Karpas-422 (cell line): ENCODE measurements at regions not wholly inside any gene's neighbourhood (a gene's known extent, or its start where the extent isn't known, plus 50 kb on each side); places are given as distances from the start of the nearest gene placed in this dataset.

Experiments used
- DNase-seq: peaks from one replicate; pipeline ENCODE4 v3.0.0-alpha.2; 2015
- H2AFZ ChIP-seq: fragments of 200-600 bp; sonication (generic); 2 replicates; pipeline ENCODE4 v1.6.1; 2014; ENCODE audit warnings: antibody characterized with exemption, low read length, mixed read lengths
- H3K27ac ChIP-seq: fragments of 200-600 bp; sonication (generic); 2 replicates; pipeline ENCODE4 v1.5.1; 2014; ENCODE audit warnings: mild to moderate bottlenecking, low read length, moderate library complexity
- H3K27me3 ChIP-seq: fragments of 200-600 bp; sonication (generic); 2 replicates; pipeline ENCODE4 v1.6.1; 2014; ENCODE audit warnings: low read length, mixed read lengths
- H3K36me3 ChIP-seq: fragments of 200-600 bp; sonication (generic); 2 replicates; pipeline ENCODE4 v1.6.1; 2014; ENCODE audit warnings: low read length, mixed read lengths; ENCODE audit not compliant: insufficient read depth
- H3K4me1 ChIP-seq: fragments of 200-600 bp; sonication (generic); 2 replicates; pipeline ENCODE4 v1.6.1; 2014; ENCODE audit warnings: mild to moderate bottlenecking, low read length, mixed read lengths
- H3K4me2 ChIP-seq: fragments of 200-600 bp; sonication (generic); 2 replicates; pipeline ENCODE4 v1.6.1; 2014; ENCODE audit warnings: low read length, low read depth, mild to moderate bottlenecking; ENCODE audit not compliant: poor library complexity, severe bottlenecking
- H3K4me3 ChIP-seq: fragments of 200-600 bp; sonication (generic); 2 replicates; pipeline ENCODE4 v1.5.1; 2014; ENCODE audit warnings: mild to moderate bottlenecking, antibody characterized with exemption, low read length, mixed read lengths
- H3K79me2 ChIP-seq: fragments of 200-600 bp; sonication (generic); 2 replicates; pipeline ENCODE4 v1.6.1; 2014; ENCODE audit warnings: mild to moderate bottlenecking, low read length, mixed read lengths
- H3K9ac ChIP-seq: fragments of 200-600 bp; sonication (generic); 2 replicates; pipeline ENCODE4 v1.6.0; 2014; ENCODE audit warnings: low read length
- H3K9me2 ChIP-seq: fragments of 200-600 bp; sonication (generic), shearing (Covaris generic); replicated peaks from 2 replicates; pipeline ENCODE4 v1.6.0; 2014; ENCODE audit warnings: mild to moderate bottlenecking, low read length, moderate library complexity; ENCODE audit not compliant: insufficient read depth
- H3K9me3 ChIP-seq: fragments of 300-700, 200-600 bp; sonication (generic); 2 replicates; pipeline ENCODE4 v1.6.1; 2014; ENCODE audit warnings: low read length, mixed read lengths
- H4K20me1 ChIP-seq: fragments of 200-600 bp; sonication (generic); 2 replicates; pipeline ENCODE4 v1.6.1; 2014; ENCODE audit warnings: mild to moderate bottlenecking, antibody characterized with exemption, low read length, low read depth; ENCODE audit not compliant: insufficient read depth

DNA sequence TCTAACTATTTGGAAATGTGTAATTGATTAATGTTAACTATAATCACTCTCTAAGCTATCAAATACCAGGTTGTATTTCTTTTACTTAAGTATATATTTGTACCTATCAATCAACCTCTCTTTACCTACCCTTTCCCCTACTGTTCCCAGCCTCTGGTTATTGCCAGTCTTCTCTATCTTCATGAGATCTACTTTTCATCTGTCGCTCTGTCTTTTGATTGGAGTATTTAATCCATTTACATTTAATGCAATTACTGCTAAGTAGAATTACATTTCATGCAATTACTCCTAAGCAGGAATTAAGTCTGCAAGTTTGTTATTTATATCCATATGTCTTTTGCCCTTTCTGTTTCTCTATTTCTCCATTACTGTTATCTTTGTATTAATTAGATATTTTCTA, 148.1 kb downstream of the MAT2B start:
- Histone ChIP-seq H2AFZ (no peak overlapping the region), H4K20me1 (no peaks in the 10 kb centered on the region), H3K79me2 (no peaks in the 10 kb centered on the region), H3K4me3 (no peak overlapping the region), H3K9me2 (no peaks in the 10 kb centered on the region), H3K36me3 (no peaks in the 10 kb centered on the region), H3K4me2 (no peak overlapping the region), H3K9me3 (no peaks in the 10 kb centered on the region), H3K27me3 (no peaks in the 10 kb centered on the region), H3K9ac (no peak overlapping the region), H3K27ac (no peak overlapping the region), H3K4me1 (no peaks in the 10 kb centered on the region)
- DNase-seq: no peak

DNA sequence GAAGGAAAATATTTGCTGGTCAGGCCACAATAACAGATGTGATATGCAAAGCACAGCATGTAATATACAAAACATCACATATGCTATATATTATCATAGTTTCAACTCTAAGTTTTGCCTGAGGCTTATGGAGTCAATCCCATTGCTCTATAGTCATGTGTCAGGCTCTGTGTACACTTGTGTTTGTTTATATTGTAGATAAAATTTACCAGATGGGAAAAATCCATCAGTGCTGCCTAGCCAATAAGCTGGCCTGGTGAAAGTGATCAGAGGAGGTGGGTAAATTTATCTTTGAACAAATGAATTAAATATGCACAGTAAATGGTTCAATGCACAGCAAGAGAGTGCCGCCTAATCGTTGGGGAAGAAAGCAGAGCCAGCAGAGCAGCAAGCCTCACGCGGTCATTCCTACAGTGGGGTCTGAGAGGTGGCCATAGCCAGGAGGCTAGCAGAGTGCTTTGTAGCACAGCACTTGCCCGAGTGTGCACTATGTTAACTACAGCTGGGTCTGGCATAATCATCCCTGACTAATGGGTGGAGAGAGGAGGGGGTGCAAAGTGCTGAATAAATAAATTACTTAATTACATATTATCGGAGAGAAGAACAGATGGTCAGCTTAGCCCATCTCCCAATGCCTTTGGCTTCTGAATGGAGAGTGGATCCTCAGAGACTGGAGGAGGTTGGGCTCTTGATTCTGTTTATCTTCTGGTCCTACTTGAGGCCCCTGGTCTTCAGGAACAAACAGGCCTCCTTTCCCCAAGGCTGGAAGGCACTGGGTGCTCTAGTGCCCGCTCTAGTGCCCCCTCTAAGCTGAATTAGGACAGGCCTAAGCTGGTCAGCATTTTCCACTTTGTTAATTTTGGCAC, 153.5 kb downstream of the MAT2B start:
- no peaks in the 10 kb centered on the region for H3K27me3 ChIP-seq
- H3K4me3 ChIP-seq: no peak overlapping the region
- no peaks in the 10 kb centered on the region for H4K20me1 ChIP-seq
- no peak overlapping the region for H3K27ac ChIP-seq
- no peak for DNase-seq
- no peaks in the 10 kb centered on the region for H3K79me2 ChIP-seq
- H2AFZ ChIP-seq: no peak overlapping the region
- H3K9me2 ChIP-seq: no peaks in the 10 kb centered on the region
- no peak overlapping the region for H3K9ac ChIP-seq
- no peaks in the 10 kb centered on the region for H3K4me1 ChIP-seq
- no peaks in the 10 kb centered on the region for H3K9me3 ChIP-seq
- no peaks in the 10 kb centered on the region for H3K36me3 ChIP-seq
- no peak overlapping the region for H3K4me2 ChIP-seq

GRCh38 chr5:163659568-163659902, 154.1 kb downstream of the MAT2B start:
- no peaks in the 10 kb centered on the region for H4K20me1 ChIP-seq
- DNase-seq: no peak
- no peak overlapping the region for H2AFZ ChIP-seq
- no peak overlapping the region for H3K9ac ChIP-seq
- H3K4me2 ChIP-seq: no peak overlapping the region
- H3K36me3 ChIP-seq: no peaks in the 10 kb centered on the region
- no peak overlapping the region for H3K4me3 ChIP-seq
- no peaks in the 10 kb centered on the region for H3K27me3 ChIP-seq
- H3K4me1 ChIP-seq: no peaks in the 10 kb centered on the region
- H3K9me2 ChIP-seq: no peaks in the 10 kb centered on the region
- H3K27ac ChIP-seq: no peak overlapping the region
- no peaks in the 10 kb centered on the region for H3K9me3 ChIP-seq
- no peaks in the 10 kb centered on the region for H3K79me2 ChIP-seq

- Histone ChIP-seq H3K4me1 (no peaks in the 10 kb centered on the region), H3K9ac (no peak overlapping the region), H3K79me2 (no peaks in the 10 kb centered on the region), H3K27me3 (no peaks in the 10 kb centered on the region), H3K9me2 (no peaks in the 10 kb centered on the region), H3K9me3 (no peaks in the 10 kb centered on the region), H3K27ac (no peak overlapping the region), H3K36me3 (no peaks in the 10 kb centered on the region), H2AFZ (no peak overlapping the region), H4K20me1 (no peaks in the 10 kb centered on the region), H3K4me2 (no peak overlapping the region), H3K4me3 (no peak overlapping the region)
- DNase-seq: no peak
These were observed 155.1 kb downstream of the MAT2B start for GRCh38 chr5:163660486-163660885.

GRCh38 chr5:163661360-163661759, 155.9 kb downstream of the MAT2B start:
- Histone ChIP-seq H3K27ac (no peak overlapping the region), H4K20me1 (no peaks in the 10 kb centered on the region), H3K4me2 (no peak overlapping the region), H3K9ac (no peak overlapping the region), H3K27me3 (no peaks in the 10 kb centered on the region), H3K9me3 (no peaks in the 10 kb centered on the region), H3K79me2 (no peaks in the 10 kb centered on the region), H3K9me2 (no peaks in the 10 kb centered on the region), H3K4me1 (no peaks in the 10 kb centered on the region), H3K4me3 (no peak overlapping the region), H2AFZ (no peak overlapping the region), H3K36me3 (no peaks in the 10 kb centered on the region)
- DNase-seq: no peak

- Histone ChIP-seq H3K79me2 (no peaks in the 10 kb centered on the region), H3K9me2 (no peaks in the 10 kb centered on the region), H3K36me3 (no peaks in the 10 kb centered on the region), H3K9ac (no peak overlapping the region), H3K27ac (no peak overlapping the region), H3K4me2 (no peak overlapping the region), H3K9me3 (no peaks in the 10 kb centered on the region), H3K4me3 (no peak overlapping the region), H3K27me3 (0 out of 2 replicates have a peak, but pooled peaks cover 2% of the 10 kb centered on the region), H3K4me1 (no peaks in the 10 kb centered on the region), H4K20me1 (no peaks in the 10 kb centered on the region), H2AFZ (no peak overlapping the region)
- DNase-seq: no peak
These were observed 164.6 kb downstream of the MAT2B start for GRCh38 chr5:163670036-163670435.

DNA sequence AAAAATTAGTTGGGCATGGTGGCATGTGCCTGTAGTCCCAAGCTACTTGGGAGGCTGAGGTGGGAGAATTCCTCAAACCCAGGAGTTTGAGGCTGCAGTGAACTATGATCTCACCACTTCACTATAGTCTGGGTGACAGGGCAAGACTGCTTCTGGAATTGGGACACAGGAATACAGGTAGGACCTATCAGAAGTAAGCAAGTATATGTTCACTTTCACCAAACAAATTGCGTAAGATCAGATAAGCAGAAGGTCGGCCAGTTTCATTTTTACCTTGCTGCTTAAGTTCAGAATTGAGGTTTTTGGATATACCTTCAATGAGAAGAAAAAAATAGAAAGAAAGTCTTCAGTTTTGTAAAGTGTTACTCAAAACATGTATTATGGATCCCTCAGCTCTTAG, 171.7 kb downstream of the MAT2B start:
- Histone ChIP-seq H3K9ac (no peak overlapping the region), H3K27me3 (0 out of 2 replicates have a peak, but pooled peaks cover 2% of the 10 kb centered on the region), H2AFZ (no peak overlapping the region), H4K20me1 (no peaks in the 10 kb centered on the region), H3K79me2 (no peaks in the 10 kb centered on the region), H3K36me3 (no peaks in the 10 kb centered on the region), H3K4me3 (no peak overlapping the region), H3K9me2 (no peaks in the 10 kb centered on the region), H3K27ac (no peak overlapping the region), H3K9me3 (no peaks in the 10 kb centered on the region), H3K4me2 (no peak overlapping the region), H3K4me1 (no peaks in the 10 kb centered on the region)
- DNase-seq: no peak

GRCh38 chr5:163682234-163682633, 176.8 kb downstream of the MAT2B start:
- Histone ChIP-seq H3K79me2 (no peaks in the 10 kb centered on the region), H3K27me3 (no peaks in the 10 kb centered on the region), H3K4me2 (no peak overlapping the region), H3K4me1 (no peaks in the 10 kb centered on the region), H2AFZ (no peak overlapping the region), H3K27ac (no peak overlapping the region), H3K9me2 (no peaks in the 10 kb centered on the region), H4K20me1 (no peaks in the 10 kb centered on the region), H3K36me3 (no peaks in the 10 kb centered on the region), H3K4me3 (no peak overlapping the region), H3K9me3 (no peaks in the 10 kb centered on the region), H3K9ac (no peak overlapping the region)
- no peak for DNase-seq
